Suprapubic skin (tissue), 4 donors: ENCODE measurements at regions not wholly inside any gene's neighbourhood (a gene's known extent, or its start where the extent isn't known, plus 50 kb on each side); places are given as distances from the start of the nearest gene placed in this dataset.

Source experiments
- CTCF ChIP-seq, 2 donors: fragments of 200-600 bp in 1 of 2; fragments of 450-650 bp in 1 of 2; sonication (generic) in 1 of 2; IDR thresholded peaks; one replicate each; pipeline ENCODE4 v1.5.1; 2016 to 2019; ENCODE audit warnings: antibody characterized with exemption in 2 of 2, mild to moderate bottlenecking in 1 of 2, moderate library complexity in 1 of 2
- POLR2A ChIP-seq, 2 donors: fragments of 450-650 bp; IDR thresholded peaks; one replicate each; pipeline ENCODE4 v1.6.1; 2017; ENCODE audit warnings: antibody characterized with exemption in 2 of 2, mild to moderate bottlenecking in 2 of 2, moderate library complexity in 2 of 2
- POLR2AphosphoS5 ChIP-seq, 3 donors: sonication (generic); formaldehyde crosslinking; IDR thresholded peaks; one replicate each; pipeline ENCODE4 v1.6.1; 2017; ENCODE audit warnings: antibody characterized with exemption in 3 of 3

- no peak for TF ChIP-seq CTCF (IDR thresholded peaks at IDR 0.05)
- no peak for TF ChIP-seq POLR2AphosphoS5 (IDR thresholded peaks at IDR 0.05)
- TF ChIP-seq POLR2A (IDR thresholded peaks at IDR 0.05) = no peak
Measured at GRCh38 chr11:134866981-134867675, 455.1 kb upstream of the B3GAT1 start.
